ENCODE measurements at regions not wholly inside any gene's neighbourhood (a gene's known extent, or its start where the extent isn't known, plus 50 kb on each side); places are given as distances from the start of the nearest gene placed in this dataset.

- Mint-ChIP-seq H3K36me3 (ENCODE audit: insufficient read depth) (no peaks in the 10 kb centered on the region), H3K4me3 (no peak overlapping the region), H3K4me1 (no peaks in the 10 kb centered on the region), H3K9me3 (no peaks in the 10 kb centered on the region), H3K27ac (ENCODE audit: low read depth) (no peak overlapping the region), H3K27me3 (peaks cover 21% of the 10 kb centered on the region)
- no peak for ATAC-seq (replicated peaks; ENCODE audit: extremely low read depth, poor library complexity, severe bottlenecking)
- DNase-seq (ENCODE audit: low spot score in 2 of 2): no peak
Measured at GRCh38 chr1:147811273-147811672, 50.9 kb upstream of the GJA5 start.

DNA sequence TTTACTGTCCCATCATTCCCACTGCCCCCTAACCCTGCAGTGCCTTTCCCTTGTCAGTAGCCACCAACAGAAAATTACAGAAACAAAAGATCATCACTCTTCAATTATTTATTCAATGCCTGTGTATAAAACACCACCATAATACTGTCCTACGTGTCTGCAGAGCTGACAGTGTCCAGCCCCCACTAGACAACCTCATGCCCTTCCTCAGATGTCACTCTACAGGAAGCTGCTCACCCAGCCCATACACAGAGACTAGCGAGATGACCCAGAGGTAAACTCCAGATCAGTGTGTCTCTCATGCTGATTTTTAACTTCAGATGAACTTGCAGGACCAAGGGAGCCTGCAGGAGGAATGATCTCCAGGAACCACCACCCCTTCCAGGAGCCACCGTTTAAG, 51.3 kb upstream of the GJA5 start:
- ATAC-seq (replicated peaks; ENCODE audit: extremely low read depth, poor library complexity, severe bottlenecking) (no peak), DNase-seq (ENCODE audit: low spot score in 2 of 2) (no peak)
- Mint-ChIP-seq H3K27ac (ENCODE audit: low read depth) (no peak overlapping the region), H3K9me3 (no peaks in the 10 kb centered on the region), H3K4me3 (no peak overlapping the region), H3K27me3 (peaks cover 23% of the 10 kb centered on the region), H3K4me1 (no peaks in the 10 kb centered on the region), H3K36me3 (ENCODE audit: insufficient read depth) (no peaks in the 10 kb centered on the region)

DNA sequence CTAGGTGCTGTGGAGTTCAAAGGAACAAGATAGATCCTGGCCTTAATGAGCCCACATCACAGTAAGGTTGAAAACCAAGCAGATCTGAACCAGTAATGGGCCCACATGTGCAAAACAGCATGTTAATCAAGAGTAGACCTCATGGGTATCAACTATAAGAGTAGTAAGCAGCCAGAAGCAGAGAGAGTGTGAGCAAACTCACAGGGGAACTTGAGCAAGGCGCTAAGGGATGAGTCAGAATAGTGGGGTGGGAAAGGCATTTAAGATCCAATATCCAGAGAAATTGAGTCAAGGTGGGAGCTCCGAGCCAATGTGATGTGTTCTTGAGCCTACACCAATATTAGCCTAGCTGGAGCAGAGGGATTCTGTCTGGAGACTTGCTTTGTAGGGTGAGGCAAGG, 52.4 kb upstream of the GJA5 start:
- H3K4me1 Mint-ChIP-seq: no peaks in the 10 kb centered on the region
- ATAC-seq (replicated peaks; ENCODE audit: extremely low read depth, poor library complexity, severe bottlenecking) (no peak), DNase-seq (ENCODE audit: low spot score in 2 of 2) (no peak)
- no peak overlapping the region for H3K4me3 Mint-ChIP-seq
- no peaks in the 10 kb centered on the region for H3K9me3 Mint-ChIP-seq
- H3K27me3 Mint-ChIP-seq: peaks cover 23% of the 10 kb centered on the region
- no peak overlapping the region for H3K27ac Mint-ChIP-seq (ENCODE audit: low read depth)
- no peaks in the 10 kb centered on the region for H3K36me3 Mint-ChIP-seq (ENCODE audit: insufficient read depth)

GRCh38 chr1:147815503-147815902, 55.1 kb upstream of the GJA5 start:
- Mint-ChIP-seq H3K4me3 (no peak overlapping the region), H3K27ac (ENCODE audit: low read depth) (no peak overlapping the region), H3K27me3 (peaks cover 35% of the 10 kb centered on the region), H3K4me1 (no peaks in the 10 kb centered on the region), H3K36me3 (ENCODE audit: insufficient read depth) (no peaks in the 10 kb centered on the region), H3K9me3 (no peaks in the 10 kb centered on the region)
- no peak for DNase-seq (ENCODE audit: low spot score in 2 of 2)
- ATAC-seq (replicated peaks; ENCODE audit: extremely low read depth, poor library complexity, severe bottlenecking): no peak

- ATAC-seq (replicated peaks; ENCODE audit: extremely low read depth, poor library complexity, severe bottlenecking) (no peak), DNase-seq (ENCODE audit: low spot score in 2 of 2) (no peak)
- H3K36me3 Mint-ChIP-seq (ENCODE audit: insufficient read depth): no peaks in the 10 kb centered on the region
- no peak overlapping the region for H3K27ac Mint-ChIP-seq (ENCODE audit: low read depth)
- H3K9me3 Mint-ChIP-seq: no peaks in the 10 kb centered on the region
- no peak overlapping the region for H3K4me3 Mint-ChIP-seq
- no peaks in the 10 kb centered on the region for H3K4me1 Mint-ChIP-seq
- H3K27me3 Mint-ChIP-seq: peaks cover 18% of the 10 kb centered on the region
Measured at GRCh38 chr1:147820761-147821297, 60.4 kb upstream of the GJA5 start.

DNA sequence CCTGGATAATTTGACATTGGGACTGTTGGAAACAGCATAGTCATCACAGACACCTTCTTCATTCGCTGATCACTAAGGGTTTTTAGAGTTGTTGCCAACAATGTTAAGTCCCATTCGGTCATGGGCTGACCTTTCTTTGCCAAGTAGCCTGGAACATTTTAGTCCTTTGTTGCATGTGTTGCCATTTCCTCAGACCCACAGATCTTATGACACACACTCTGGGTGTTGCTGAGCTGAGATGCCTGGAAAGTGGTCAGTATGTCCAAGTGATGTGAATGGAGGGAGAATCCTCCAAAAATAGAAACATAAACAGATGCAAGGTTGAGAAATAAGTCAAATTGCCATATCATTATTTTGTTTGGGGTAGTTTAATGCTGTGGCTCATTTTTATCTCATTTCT, 61.5 kb upstream of the GJA5 start:
- Mint-ChIP-seq H3K4me1 (no peaks in the 10 kb centered on the region), H3K36me3 (ENCODE audit: insufficient read depth) (no peaks in the 10 kb centered on the region), H3K4me3 (no peak overlapping the region), H3K27me3 (peaks cover 12% of the 10 kb centered on the region), H3K27ac (ENCODE audit: low read depth) (no peak overlapping the region), H3K9me3 (no peaks in the 10 kb centered on the region)
- DNase-seq (ENCODE audit: low spot score in 2 of 2) (no peak), ATAC-seq (replicated peaks; ENCODE audit: extremely low read depth, poor library complexity, severe bottlenecking) (no peak)

- ATAC-seq (replicated peaks; ENCODE audit: extremely low read depth, poor library complexity, severe bottlenecking) (no peak), DNase-seq (ENCODE audit: low spot score in 2 of 2) (no peak)
- Mint-ChIP-seq H3K36me3 (ENCODE audit: insufficient read depth) (no peaks in the 10 kb centered on the region), H3K4me1 (no peaks in the 10 kb centered on the region), H3K9me3 (no peaks in the 10 kb centered on the region), H3K27me3 (peaks cover 12% of the 10 kb centered on the region), H3K27ac (ENCODE audit: low read depth) (no peak overlapping the region), H3K4me3 (no peak overlapping the region)
Measured at GRCh38 chr1:147822292-147822691, 61.9 kb upstream of the GJA5 start.

DNA sequence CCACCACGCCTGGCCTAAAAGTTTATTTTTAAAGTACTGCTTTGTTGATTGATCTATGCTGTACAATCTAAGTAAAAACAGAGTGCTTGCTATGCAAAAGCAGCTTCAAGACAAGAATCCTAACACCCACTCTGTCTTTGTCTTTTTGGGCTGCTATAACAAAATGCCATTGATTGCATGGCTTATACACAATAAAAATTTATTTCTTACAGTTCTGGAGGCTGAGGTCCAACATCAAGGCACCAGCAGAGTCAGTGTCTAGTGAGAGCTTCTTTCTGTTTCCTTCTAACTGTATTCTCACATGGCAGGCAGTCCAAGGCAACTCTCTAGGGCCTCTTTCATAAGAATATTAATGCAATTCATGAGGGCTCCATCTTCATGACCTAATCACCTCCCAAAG, 63.6 kb upstream of the GJA5 start:
- no peak for ATAC-seq (replicated peaks; ENCODE audit: extremely low read depth, poor library complexity, severe bottlenecking)
- Mint-ChIP-seq H3K36me3 (ENCODE audit: insufficient read depth) (no peaks in the 10 kb centered on the region), H3K9me3 (no peaks in the 10 kb centered on the region), H3K4me1 (no peaks in the 10 kb centered on the region), H3K4me3 (no peak overlapping the region), H3K27ac (ENCODE audit: low read depth) (no peak overlapping the region), H3K27me3 (peaks cover 9% of the 10 kb centered on the region)
- DNase-seq (ENCODE audit: low spot score in 2 of 2): no peak

GRCh38 chr1:147824798-147825197, 64.4 kb upstream of the GJA5 start:
- Mint-ChIP-seq H3K4me1 (no peaks in the 10 kb centered on the region), H3K36me3 (ENCODE audit: insufficient read depth) (no peaks in the 10 kb centered on the region), H3K27me3 (peaks cover 9% of the 10 kb centered on the region), H3K27ac (ENCODE audit: low read depth) (no peak overlapping the region), H3K9me3 (no peaks in the 10 kb centered on the region), H3K4me3 (no peak overlapping the region)
- no peak for DNase-seq (ENCODE audit: low spot score in 2 of 2)
- ATAC-seq (replicated peaks; ENCODE audit: extremely low read depth, poor library complexity, severe bottlenecking): no peak

- Mint-ChIP-seq H3K4me1 (no peaks in the 10 kb centered on the region), H3K36me3 (ENCODE audit: insufficient read depth) (no peaks in the 10 kb centered on the region), H3K4me3 (no peak overlapping the region), H3K9me3 (no peaks in the 10 kb centered on the region), H3K27ac (ENCODE audit: low read depth) (no peak overlapping the region), H3K27me3 (peaks cover 12% of the 10 kb centered on the region)
- ATAC-seq (replicated peaks; ENCODE audit: extremely low read depth, poor library complexity, severe bottlenecking) (no peak), DNase-seq (ENCODE audit: low spot score in 2 of 2) (no peak)
Measured at GRCh38 chr1:147825586-147825985, 65.2 kb upstream of the GJA5 start.

DNA sequence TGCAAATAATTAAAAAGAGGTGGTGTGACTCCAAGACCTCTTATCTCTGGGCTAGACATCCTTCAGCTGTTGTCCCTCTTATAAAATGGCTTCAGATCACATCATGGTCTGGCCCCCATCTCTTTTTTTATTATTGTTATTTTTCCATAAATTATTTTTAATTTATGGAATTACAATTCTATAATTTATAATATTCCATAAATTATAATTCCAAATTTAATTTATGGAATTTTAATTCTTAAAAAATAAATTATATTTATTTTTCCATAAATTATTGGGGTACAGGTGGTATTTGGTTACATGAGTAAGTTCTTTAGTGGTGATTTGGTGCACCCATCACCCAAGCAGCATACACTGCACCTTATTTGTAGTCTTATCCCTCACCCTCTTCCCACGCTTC, 65.9 kb upstream of the GJA5 start:
- no peaks in the 10 kb centered on the region for H3K4me1 Mint-ChIP-seq
- ATAC-seq (replicated peaks; ENCODE audit: extremely low read depth, poor library complexity, severe bottlenecking) (no peak), DNase-seq (ENCODE audit: low spot score in 2 of 2) (no peak)
- no peaks in the 10 kb centered on the region for H3K36me3 Mint-ChIP-seq (ENCODE audit: insufficient read depth)
- H3K27me3 Mint-ChIP-seq: peaks cover 12% of the 10 kb centered on the region
- H3K9me3 Mint-ChIP-seq: no peaks in the 10 kb centered on the region
- no peak overlapping the region for H3K27ac Mint-ChIP-seq (ENCODE audit: low read depth)
- H3K4me3 Mint-ChIP-seq: no peak overlapping the region

GRCh38 chr1:147833231-147833860, 69.2 kb upstream of the GJA8 start:
- Mint-ChIP-seq H3K9me3 (no peaks in the 10 kb centered on the region), H3K4me1 (no peaks in the 10 kb centered on the region), H3K27ac (ENCODE audit: low read depth) (no peak overlapping the region), H3K27me3 (peaks cover 72% of the 10 kb centered on the region), H3K36me3 (ENCODE audit: insufficient read depth) (no peaks in the 10 kb centered on the region), H3K4me3 (no peak overlapping the region)
- no peak for DNase-seq (ENCODE audit: low spot score in 2 of 2)
- ATAC-seq (replicated peaks; ENCODE audit: extremely low read depth, poor library complexity, severe bottlenecking): no peak

GRCh38 chr1:147834181-147834580, 68.4 kb upstream of the GJA8 start:
- no peaks in the 10 kb centered on the region for H3K9me3 Mint-ChIP-seq
- DNase-seq (ENCODE audit: low spot score in 2 of 2): no peak
- H3K27me3 Mint-ChIP-seq: peaks cover 73% of the 10 kb centered on the region
- no peaks in the 10 kb centered on the region for H3K4me1 Mint-ChIP-seq
- H3K4me3 Mint-ChIP-seq: no peak overlapping the region
- H3K27ac Mint-ChIP-seq (ENCODE audit: low read depth): no peak overlapping the region
- H3K36me3 Mint-ChIP-seq (ENCODE audit: insufficient read depth): no peaks in the 10 kb centered on the region
- no peak for ATAC-seq (replicated peaks; ENCODE audit: extremely low read depth, poor library complexity, severe bottlenecking)

Data from central memory CD8-positive, alpha-beta T cell (primary cell).